ENCODE measurements at regions not wholly inside any gene's neighbourhood (a gene's known extent, or its start where the extent isn't known, plus 50 kb on each side); places are given as distances from the start of the nearest gene placed in this dataset.

GRCh38 chr1:36643371-36644270 is 160.9 kb upstream of the CSF3R start:
- POLR2A ChIA-PET: no interaction called here
- no peak for DNase-seq (ENCODE audit: low read depth)
- Histone ChIP-seq H3K4me3 (ENCODE audit: low read depth, low read length) (no peak overlapping the region), H3K27me3 (ENCODE audit: control insufficient read depth, insufficient read depth, low read length) (no peaks in the 10 kb centered on the region), H3K36me3 (ENCODE audit: control insufficient read depth, insufficient read depth, low read length) (no peaks in the 10 kb centered on the region)
- CTCF ChIA-PET: no interaction called here
- TF ChIP-seq CTCF (IDR thresholded peaks at IDR 0.05; ENCODE audit: insufficient read depth, low read depth, low read length): no peak

DNA sequence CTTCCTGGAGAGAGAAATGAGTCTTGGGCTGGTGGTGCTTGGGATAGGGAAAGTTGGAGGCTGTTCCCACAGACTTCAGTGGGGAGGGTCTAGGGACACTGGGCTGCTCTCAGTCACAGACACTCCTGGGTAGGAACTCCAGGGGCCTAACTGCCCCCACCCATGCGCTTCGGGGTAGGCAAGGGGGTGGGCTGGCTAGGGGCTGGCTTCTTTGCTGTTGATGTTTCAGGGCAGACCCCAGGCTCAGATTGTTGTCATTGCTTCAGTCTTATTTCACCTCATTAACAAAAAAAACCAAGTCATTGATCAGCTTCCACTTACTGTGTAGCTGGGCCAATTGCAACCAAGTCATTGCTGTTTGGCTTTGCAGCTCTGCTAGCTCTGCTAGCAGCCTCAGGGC is 160.1 kb upstream of the CSF3R start:
- Histone ChIP-seq H3K36me3 (ENCODE audit: control insufficient read depth, insufficient read depth, low read length) (no peaks in the 10 kb centered on the region), H3K4me3 (ENCODE audit: low read depth, low read length) (no peak overlapping the region), H3K27me3 (ENCODE audit: control insufficient read depth, insufficient read depth, low read length) (no peaks in the 10 kb centered on the region)
- TF ChIP-seq CTCF (IDR thresholded peaks at IDR 0.05; ENCODE audit: insufficient read depth, low read depth, low read length): no peak
- no peak for DNase-seq (ENCODE audit: low read depth)
- POLR2A ChIA-PET: no interaction called here
- CTCF ChIA-PET: no interaction called here

GRCh38 chr1:36641776-36642175 is 159.1 kb upstream of the CSF3R start:
- no peaks in the 10 kb centered on the region for H3K36me3 ChIP-seq (ENCODE audit: control insufficient read depth, insufficient read depth, low read length)
- H3K27me3 ChIP-seq (ENCODE audit: control insufficient read depth, insufficient read depth, low read length): no peaks in the 10 kb centered on the region
- no peak for DNase-seq (ENCODE audit: low read depth)
- TF ChIP-seq CTCF (IDR thresholded peaks at IDR 0.05; ENCODE audit: insufficient read depth, low read depth, low read length): no peak
- ChIA-PET CTCF (interaction anchor here (2.0 kb wide), 1 partner anchor 10 kb away, joined by 6 read pairs; no protein-coding TSS in a partner anchor), POLR2A (no interaction called here)
- no peak overlapping the region for H3K4me3 ChIP-seq (ENCODE audit: low read depth, low read length)

DNA sequence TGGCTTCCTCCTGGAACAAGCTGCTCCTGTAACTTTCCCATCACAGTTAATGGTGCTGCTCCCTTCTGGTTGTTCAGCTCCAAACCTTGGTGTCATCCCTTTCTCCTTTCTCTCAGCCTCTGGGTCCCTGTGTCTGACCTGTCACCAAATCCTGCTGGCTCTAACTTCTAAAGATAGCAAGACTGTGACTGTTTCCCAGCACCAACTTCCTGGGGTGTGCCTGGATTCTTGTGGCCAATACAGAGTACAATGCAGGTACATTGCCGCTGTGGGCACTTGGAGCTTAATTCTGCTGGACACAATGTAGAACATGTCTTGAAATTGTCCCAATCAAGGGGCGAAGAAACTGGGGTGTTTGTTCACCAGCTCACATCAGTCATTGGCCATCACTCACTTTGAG is 156.7 kb upstream of the CSF3R start:
- ChIA-PET CTCF (interaction anchor here (1.3 to 2.0 kb wide), 3 partner anchors 10 to 64 kb away, joined by 3 to 6 read pairs (median 5); no protein-coding TSS in a partner anchor), POLR2A (no interaction called here)
- no peak for DNase-seq (ENCODE audit: low read depth)
- TF ChIP-seq CTCF (IDR thresholded peaks at IDR 0.05; ENCODE audit: insufficient read depth, low read depth, low read length): no peak
- Histone ChIP-seq H3K27me3 (ENCODE audit: control insufficient read depth, insufficient read depth, low read length) (no peaks in the 10 kb centered on the region), H3K4me3 (ENCODE audit: low read depth, low read length) (no peak overlapping the region), H3K36me3 (ENCODE audit: control insufficient read depth, insufficient read depth, low read length) (no peaks in the 10 kb centered on the region)

GRCh38 chr1:36638268-36638667 is 155.6 kb upstream of the CSF3R start:
- Histone ChIP-seq H3K27me3 (ENCODE audit: control insufficient read depth, insufficient read depth, low read length) (no peaks in the 10 kb centered on the region), H3K36me3 (ENCODE audit: control insufficient read depth, insufficient read depth, low read length) (no peaks in the 10 kb centered on the region), H3K4me3 (ENCODE audit: low read depth, low read length) (no peak overlapping the region)
- no peak for DNase-seq (ENCODE audit: low read depth)
- POLR2A ChIA-PET: no interaction called here
- TF ChIP-seq CTCF (IDR thresholded peaks at IDR 0.05; ENCODE audit: insufficient read depth, low read depth, low read length): no peak
- CTCF ChIA-PET: interaction anchor here (1.3 to 1.4 kb wide), 2 partner anchors 11 to 63 kb away, joined by 3 to 5 read pairs; no protein-coding TSS in a partner anchor
